Neural cell (in vitro differentiated cells): ENCODE measurements at regions not wholly inside any gene's neighbourhood (a gene's known extent, or its start where the extent isn't known, plus 50 kb on each side); places are given as distances from the start of the nearest gene placed in this dataset.

Experiments used
- EZH2 ChIP-seq: fragments of 200-600, 300-800 bp; shearing (Covaris generic), sonication (generic); IDR thresholded peaks from 2 replicates; pipeline ENCODE4 v1.6.1; 2014; ENCODE audit warnings: antibody characterized with exemption, low read length, borderline replicate concordance, mild to moderate bottlenecking; ENCODE audit not compliant: insufficient read depth, poor library complexity, severe bottlenecking
- SMC3 ChIP-seq: fragments of 450-650 bp; conservative IDR thresholded peaks from 2 replicates; pipeline ENCODE4 v1.6.1; 2014; ENCODE audit warnings: antibody characterized with exemption, mild to moderate bottlenecking, moderate library complexity; ENCODE audit not compliant: poor library complexity
- TF ChIP-seq, protein P1 (sequence below): fragments of 450-650 bp; IDR thresholded peaks from 2 replicates; pipeline ENCODE4 v1.5.1; 2014; ENCODE audit warnings: antibody characterized with exemption, mild to moderate bottlenecking, moderate library complexity; ENCODE audit not compliant: poor library complexity, severe bottlenecking
- TF ChIP-seq, protein P2 (sequence below): IDR thresholded peaks from 2 replicates; pipeline ENCODE4 v1.6.1; 2012; ENCODE audit warnings: borderline replicate concordance

DNA sequence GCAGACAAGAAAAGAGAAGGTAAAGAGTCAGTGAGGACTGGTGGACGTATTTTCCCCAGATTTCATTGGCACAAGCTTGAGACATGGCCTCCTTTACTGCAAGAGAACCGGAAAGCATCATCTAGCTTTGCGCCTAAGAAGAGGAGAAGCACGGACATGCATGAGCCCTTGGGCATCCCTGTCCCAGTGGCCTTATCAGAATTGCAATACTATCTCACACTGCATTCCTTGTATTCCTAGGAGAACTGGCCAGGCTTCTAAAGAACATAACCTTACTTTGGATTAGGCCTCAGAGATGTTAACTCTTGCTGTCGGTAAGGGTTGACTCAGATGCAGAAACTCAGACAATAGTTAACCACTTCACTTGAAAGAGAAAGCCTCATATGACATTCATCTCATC lies 229.5 kb upstream of the PRICKLE2 start:
- TF ChIP-seq, protein P1, sequence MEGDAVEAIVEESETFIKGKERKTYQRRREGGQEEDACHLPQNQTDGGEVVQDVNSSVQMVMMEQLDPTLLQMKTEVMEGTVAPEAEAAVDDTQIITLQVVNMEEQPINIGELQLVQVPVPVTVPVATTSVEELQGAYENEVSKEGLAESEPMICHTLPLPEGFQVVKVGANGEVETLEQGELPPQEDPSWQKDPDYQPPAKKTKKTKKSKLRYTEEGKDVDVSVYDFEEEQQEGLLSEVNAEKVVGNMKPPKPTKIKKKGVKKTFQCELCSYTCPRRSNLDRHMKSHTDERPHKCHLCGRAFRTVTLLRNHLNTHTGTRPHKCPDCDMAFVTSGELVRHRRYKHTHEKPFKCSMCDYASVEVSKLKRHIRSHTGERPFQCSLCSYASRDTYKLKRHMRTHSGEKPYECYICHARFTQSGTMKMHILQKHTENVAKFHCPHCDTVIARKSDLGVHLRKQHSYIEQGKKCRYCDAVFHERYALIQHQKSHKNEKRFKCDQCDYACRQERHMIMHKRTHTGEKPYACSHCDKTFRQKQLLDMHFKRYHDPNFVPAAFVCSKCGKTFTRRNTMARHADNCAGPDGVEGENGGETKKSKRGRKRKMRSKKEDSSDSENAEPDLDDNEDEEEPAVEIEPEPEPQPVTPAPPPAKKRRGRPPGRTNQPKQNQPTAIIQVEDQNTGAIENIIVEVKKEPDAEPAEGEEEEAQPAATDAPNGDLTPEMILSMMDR, result no peak
- no peak for TF ChIP-seq SMC3
- TF ChIP-seq, protein P2, sequence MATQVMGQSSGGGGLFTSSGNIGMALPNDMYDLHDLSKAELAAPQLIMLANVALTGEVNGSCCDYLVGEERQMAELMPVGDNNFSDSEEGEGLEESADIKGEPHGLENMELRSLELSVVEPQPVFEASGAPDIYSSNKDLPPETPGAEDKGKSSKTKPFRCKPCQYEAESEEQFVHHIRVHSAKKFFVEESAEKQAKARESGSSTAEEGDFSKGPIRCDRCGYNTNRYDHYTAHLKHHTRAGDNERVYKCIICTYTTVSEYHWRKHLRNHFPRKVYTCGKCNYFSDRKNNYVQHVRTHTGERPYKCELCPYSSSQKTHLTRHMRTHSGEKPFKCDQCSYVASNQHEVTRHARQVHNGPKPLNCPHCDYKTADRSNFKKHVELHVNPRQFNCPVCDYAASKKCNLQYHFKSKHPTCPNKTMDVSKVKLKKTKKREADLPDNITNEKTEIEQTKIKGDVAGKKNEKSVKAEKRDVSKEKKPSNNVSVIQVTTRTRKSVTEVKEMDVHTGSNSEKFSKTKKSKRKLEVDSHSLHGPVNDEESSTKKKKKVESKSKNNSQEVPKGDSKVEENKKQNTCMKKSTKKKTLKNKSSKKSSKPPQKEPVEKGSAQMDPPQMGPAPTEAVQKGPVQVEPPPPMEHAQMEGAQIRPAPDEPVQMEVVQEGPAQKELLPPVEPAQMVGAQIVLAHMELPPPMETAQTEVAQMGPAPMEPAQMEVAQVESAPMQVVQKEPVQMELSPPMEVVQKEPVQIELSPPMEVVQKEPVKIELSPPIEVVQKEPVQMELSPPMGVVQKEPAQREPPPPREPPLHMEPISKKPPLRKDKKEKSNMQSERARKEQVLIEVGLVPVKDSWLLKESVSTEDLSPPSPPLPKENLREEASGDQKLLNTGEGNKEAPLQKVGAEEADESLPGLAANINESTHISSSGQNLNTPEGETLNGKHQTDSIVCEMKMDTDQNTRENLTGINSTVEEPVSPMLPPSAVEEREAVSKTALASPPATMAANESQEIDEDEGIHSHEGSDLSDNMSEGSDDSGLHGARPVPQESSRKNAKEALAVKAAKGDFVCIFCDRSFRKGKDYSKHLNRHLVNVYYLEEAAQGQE, result no peak
- TF ChIP-seq EZH2, result no peak
